ENCODE measurements at regions not wholly inside any gene's neighbourhood (a gene's known extent, or its start where the extent isn't known, plus 50 kb on each side); places are given as distances from the start of the nearest gene placed in this dataset.

DNA sequence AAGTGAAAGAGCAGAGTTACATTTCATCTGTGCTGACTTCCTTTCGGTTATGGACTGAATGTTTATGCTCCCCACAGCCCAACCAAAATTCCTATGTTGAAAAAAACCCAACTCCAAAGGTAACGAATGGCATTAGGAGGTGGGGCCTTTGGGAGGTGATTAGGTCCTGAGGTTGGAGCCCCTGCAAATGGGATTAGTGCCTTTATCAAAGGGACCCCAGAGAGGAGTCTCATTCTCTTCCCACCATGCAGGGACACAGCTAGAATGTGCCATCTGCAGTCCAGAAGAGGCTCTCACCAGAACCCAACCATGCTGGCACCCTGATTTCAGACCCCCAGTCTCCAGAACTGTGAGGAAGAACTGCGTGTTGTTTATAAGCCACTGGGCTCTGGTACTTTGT lies 199.3 kb downstream of the TOMM20 start:
- CTCF ChIA-PET: no interaction called here
- ATAC-seq (no peak), DNase-seq (ENCODE audit: low read depth, low spot score) (no peak)
- H3K27ac ChIP-seq (ENCODE audit: low read length): peak overlapping the region; percentile 85
- H3K4me3 ChIP-seq (ENCODE audit: low read depth in 2 of 2, low read length in 2 of 2): no peak overlapping the region
- TF ChIP-seq POLR2AphosphoS5 (IDR thresholded peaks at IDR 0.05; ENCODE audit: low read depth, low read length) (no peak), TCF7L2 (IDR thresholded peaks at IDR 0.05; ENCODE audit: low read depth, low read length) (no peak), SIN3A (IDR thresholded peaks at IDR 0.05; ENCODE audit: borderline replicate concordance, insufficient read depth, low read depth, low read length) (no peak)
- TF ChIP-seq, protein P1, sequence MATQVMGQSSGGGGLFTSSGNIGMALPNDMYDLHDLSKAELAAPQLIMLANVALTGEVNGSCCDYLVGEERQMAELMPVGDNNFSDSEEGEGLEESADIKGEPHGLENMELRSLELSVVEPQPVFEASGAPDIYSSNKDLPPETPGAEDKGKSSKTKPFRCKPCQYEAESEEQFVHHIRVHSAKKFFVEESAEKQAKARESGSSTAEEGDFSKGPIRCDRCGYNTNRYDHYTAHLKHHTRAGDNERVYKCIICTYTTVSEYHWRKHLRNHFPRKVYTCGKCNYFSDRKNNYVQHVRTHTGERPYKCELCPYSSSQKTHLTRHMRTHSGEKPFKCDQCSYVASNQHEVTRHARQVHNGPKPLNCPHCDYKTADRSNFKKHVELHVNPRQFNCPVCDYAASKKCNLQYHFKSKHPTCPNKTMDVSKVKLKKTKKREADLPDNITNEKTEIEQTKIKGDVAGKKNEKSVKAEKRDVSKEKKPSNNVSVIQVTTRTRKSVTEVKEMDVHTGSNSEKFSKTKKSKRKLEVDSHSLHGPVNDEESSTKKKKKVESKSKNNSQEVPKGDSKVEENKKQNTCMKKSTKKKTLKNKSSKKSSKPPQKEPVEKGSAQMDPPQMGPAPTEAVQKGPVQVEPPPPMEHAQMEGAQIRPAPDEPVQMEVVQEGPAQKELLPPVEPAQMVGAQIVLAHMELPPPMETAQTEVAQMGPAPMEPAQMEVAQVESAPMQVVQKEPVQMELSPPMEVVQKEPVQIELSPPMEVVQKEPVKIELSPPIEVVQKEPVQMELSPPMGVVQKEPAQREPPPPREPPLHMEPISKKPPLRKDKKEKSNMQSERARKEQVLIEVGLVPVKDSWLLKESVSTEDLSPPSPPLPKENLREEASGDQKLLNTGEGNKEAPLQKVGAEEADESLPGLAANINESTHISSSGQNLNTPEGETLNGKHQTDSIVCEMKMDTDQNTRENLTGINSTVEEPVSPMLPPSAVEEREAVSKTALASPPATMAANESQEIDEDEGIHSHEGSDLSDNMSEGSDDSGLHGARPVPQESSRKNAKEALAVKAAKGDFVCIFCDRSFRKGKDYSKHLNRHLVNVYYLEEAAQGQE (IDR thresholded peaks at IDR 0.05; ENCODE audit: insufficient read depth in 1 of 2, low read depth in 2 of 2, low read length in 1 of 2): no peak
- TF ChIP-seq, protein P2, sequence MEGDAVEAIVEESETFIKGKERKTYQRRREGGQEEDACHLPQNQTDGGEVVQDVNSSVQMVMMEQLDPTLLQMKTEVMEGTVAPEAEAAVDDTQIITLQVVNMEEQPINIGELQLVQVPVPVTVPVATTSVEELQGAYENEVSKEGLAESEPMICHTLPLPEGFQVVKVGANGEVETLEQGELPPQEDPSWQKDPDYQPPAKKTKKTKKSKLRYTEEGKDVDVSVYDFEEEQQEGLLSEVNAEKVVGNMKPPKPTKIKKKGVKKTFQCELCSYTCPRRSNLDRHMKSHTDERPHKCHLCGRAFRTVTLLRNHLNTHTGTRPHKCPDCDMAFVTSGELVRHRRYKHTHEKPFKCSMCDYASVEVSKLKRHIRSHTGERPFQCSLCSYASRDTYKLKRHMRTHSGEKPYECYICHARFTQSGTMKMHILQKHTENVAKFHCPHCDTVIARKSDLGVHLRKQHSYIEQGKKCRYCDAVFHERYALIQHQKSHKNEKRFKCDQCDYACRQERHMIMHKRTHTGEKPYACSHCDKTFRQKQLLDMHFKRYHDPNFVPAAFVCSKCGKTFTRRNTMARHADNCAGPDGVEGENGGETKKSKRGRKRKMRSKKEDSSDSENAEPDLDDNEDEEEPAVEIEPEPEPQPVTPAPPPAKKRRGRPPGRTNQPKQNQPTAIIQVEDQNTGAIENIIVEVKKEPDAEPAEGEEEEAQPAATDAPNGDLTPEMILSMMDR (IDR thresholded peaks at IDR 0.05): no peak
- in situ Hi-C loops (cut with HindIII; ENCODE audit: low pct_unique_long_range_greater_than_20kb, low sequenced_read_pairs) (no loop called here), intact Hi-C loops (cut with micrococcal nuclease; ENCODE audit: unreplicated experiment) (no loop called here)
- H3K4me1 ChIP-seq (ENCODE audit: control insufficient read depth, insufficient read depth, low read length): peaks cover 59% of the 10 kb centered on the region
- POLR2A ChIA-PET: interaction anchor here (0.6 kb wide), 1 partner anchor 13 kb away, joined by 3 read pairs; no protein-coding TSS in a partner anchor
- no peaks in the 10 kb centered on the region for H3K27me3 ChIP-seq (ENCODE audit: control insufficient read depth, insufficient read depth, low read length)
- no TSS peak for BruUV-seq (replicated peaks)
- no peaks in the 10 kb centered on the region for H3K36me3 ChIP-seq (ENCODE audit: control insufficient read depth, insufficient read depth, low read length)
- H3K9me3 ChIP-seq (ENCODE audit: control insufficient read depth, insufficient read depth, low read depth, low read length): no peaks in the 10 kb centered on the region

DNA sequence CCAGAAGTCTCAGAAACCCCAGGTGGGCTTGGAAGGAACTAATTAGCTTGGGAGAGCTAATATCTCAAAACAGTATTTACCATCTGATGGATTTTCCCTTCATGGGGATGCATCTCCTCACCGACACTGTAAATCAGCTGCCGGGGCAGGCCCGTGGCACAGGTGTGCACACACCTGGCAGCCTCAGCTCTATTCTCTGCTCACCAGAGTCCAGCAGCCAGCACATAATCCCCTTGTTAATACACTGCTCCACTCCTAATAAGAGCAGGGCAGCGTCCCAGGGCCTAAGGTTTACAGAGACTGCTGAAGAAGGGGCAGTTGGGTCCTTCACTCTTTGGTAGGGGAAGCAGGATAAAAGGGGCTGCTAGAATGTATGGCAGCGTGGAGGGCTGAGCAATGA lies 200.0 kb downstream of the TOMM20 start:
- intact Hi-C loops (cut with micrococcal nuclease; ENCODE audit: unreplicated experiment) (no loop called here), in situ Hi-C loops (cut with HindIII; ENCODE audit: low pct_unique_long_range_greater_than_20kb, low sequenced_read_pairs) (no loop called here)
- Histone ChIP-seq H3K27ac (ENCODE audit: low read length) (peak overlapping the region; percentile 85), H3K4me3 (ENCODE audit: low read depth in 2 of 2, low read length in 2 of 2) (no peak overlapping the region), H3K9me3 (ENCODE audit: control insufficient read depth, insufficient read depth, low read depth, low read length) (peaks cover 6% of the 10 kb centered on the region; the same call in 1 of the 2 replicates), H3K36me3 (ENCODE audit: control insufficient read depth, insufficient read depth, low read length) (no peaks in the 10 kb centered on the region), H3K4me1 (ENCODE audit: control insufficient read depth, insufficient read depth, low read length) (peaks cover 55% of the 10 kb centered on the region), H3K27me3 (ENCODE audit: control insufficient read depth, insufficient read depth, low read length) (no peaks in the 10 kb centered on the region)
- ChIA-PET CTCF (no interaction called here), POLR2A (interaction anchor here (0.6 kb wide), 2 partner anchors 13 to 149 kb away, joined by 3 to 4 read pairs; no protein-coding TSS in a partner anchor)
- ATAC-seq: no peak
- no TSS peak for BruUV-seq (replicated peaks)
- no peak for DNase-seq (ENCODE audit: low read depth, low spot score)
- TF ChIP-seq, protein P2 (IDR thresholded peaks at IDR 0.05): no peak
- TF ChIP-seq TCF7L2 (IDR thresholded peaks at IDR 0.05; ENCODE audit: low read depth, low read length) (no peak), POLR2AphosphoS5 (IDR thresholded peaks at IDR 0.05; ENCODE audit: low read depth, low read length) (no peak), SIN3A (IDR thresholded peaks at IDR 0.05; ENCODE audit: borderline replicate concordance, insufficient read depth, low read depth, low read length) (no peak)
- TF ChIP-seq, protein P1 (IDR thresholded peaks at IDR 0.05; ENCODE audit: insufficient read depth in 1 of 2, low read depth in 2 of 2, low read length in 1 of 2): no peak

All from Panc1 (cell line).